GM12878 (cell line): ENCODE measurements at regions not wholly inside any gene's neighbourhood (a gene's known extent, or its start where the extent isn't known, plus 50 kb on each side); places are given as distances from the start of the nearest gene placed in this dataset.

Experiments used
- BHLHE40 ChIP-seq, 2 experiments: fragments of 450-650 bp in 1 of 2; IDR thresholded peaks; 2 replicates each; pipeline ENCODE4 v1.6.1; 2011 to 2017; ENCODE audit warnings: low read depth in 2 of 2, borderline replicate concordance in 1 of 2, improper control_type of control experiment in 1 of 2, low read length in 1 of 2, mild to moderate bottlenecking in 1 of 2
- CBFB ChIP-seq: IDR thresholded peaks from 2 replicates; pipeline ENCODE4 v1.6.1; 2016; ENCODE audit warnings: antibody characterized with exemption, low read depth
- GATAD2B ChIP-seq: fragments of 450-650 bp; conservative IDR thresholded peaks from 2 replicates; pipeline ENCODE4 v1.6.1; 2017; ENCODE audit warnings: low read depth, mild to moderate bottlenecking, moderate library complexity
- IKZF1 ChIP-seq: fragments of 450-650 bp; conservative IDR thresholded peaks from 2 replicates; pipeline ENCODE4 v1.6.1; 2017; ENCODE audit warnings: antibody characterized with exemption, mild to moderate bottlenecking
- MXI1 ChIP-seq: fragments of 150-350 bp; IDR thresholded peaks from 2 replicates; pipeline ENCODE4 v1.6.1; 2011; ENCODE audit warnings: low read depth, mild to moderate bottlenecking, inconsistent platforms, low read length, improper control_type of control experiment
- PAX5 ChIP-seq: IDR thresholded peaks from 2 replicates; pipeline ENCODE4 v1.6.1; 2011; ENCODE audit warnings: low read depth, low read length, borderline replicate concordance
- POU2F2 ChIP-seq: IDR thresholded peaks from 3 replicates; pipeline ENCODE4 v1.6.1; 2011; ENCODE audit warnings: low read depth, mild to moderate bottlenecking, low read length, borderline replicate concordance
- RCOR1 ChIP-seq: conservative IDR thresholded peaks from 2 replicates; pipeline ENCODE4 v1.6.1; 2012; ENCODE audit warnings: low read depth, low read length, improper control_type of control experiment
- SP1 ChIP-seq: IDR thresholded peaks from one replicate; pipeline ENCODE4 v1.6.1; 2011; ENCODE audit warnings: low read depth, low read length
- SPI1 ChIP-seq: IDR thresholded peaks from 2 replicates; pipeline ENCODE4 v1.6.1; 2011; ENCODE audit warnings: low read depth, mild to moderate bottlenecking, low read length, moderate library complexity, borderline replicate concordance; ENCODE audit not compliant: insufficient read depth
- WRNIP1 ChIP-seq: IDR thresholded peaks from 2 replicates; pipeline ENCODE4 v1.6.1; 2011; ENCODE audit warnings: low read depth, low read length, improper control_type of control experiment, borderline replicate concordance
- ZBTB33 ChIP-seq: fragments of 450-650 bp; IDR thresholded peaks from 2 replicates; pipeline ENCODE4 v1.6.1; 2017; ENCODE audit warnings: mild to moderate bottlenecking
- ZBTB40 ChIP-seq: fragments of 450-650 bp; IDR thresholded peaks from 2 replicates; pipeline ENCODE4 v1.6.1; 2016; ENCODE audit warnings: mild to moderate bottlenecking, moderate library complexity, borderline replicate concordance
- ZNF24 ChIP-seq: fragments of 450-650 bp; IDR thresholded peaks from 2 replicates; pipeline ENCODE4 v1.6.1; 2017; ENCODE audit warnings: antibody characterized with exemption, mild to moderate bottlenecking

GRCh38 chr1:81607924-81608323, 192.8 kb upstream of the ADGRL2 start (continued):
- TF ChIP-seq ZBTB40: no peak
- no peak for TF ChIP-seq CBFB
- TF ChIP-seq IKZF1: 0 out of 2 replicates have a peak, but pooled peaks have one; percentile 21
- TF ChIP-seq ZBTB33: no peak
- TF ChIP-seq ZNF24: no peak
- no peak for TF ChIP-seq RCOR1
- 0 out of 2 replicates have a peak, but pooled peaks have one; percentile 27 for TF ChIP-seq GATAD2B
- no peak for TF ChIP-seq WRNIP1
- no peak for TF ChIP-seq POU2F2
- no peak for TF ChIP-seq MXI1
- TF ChIP-seq BHLHE40 (IDR thresholded peaks at IDR 0.05; ENCODE audit: borderline replicate concordance in 1 of 2, low read depth in 2 of 2, low read length in 1 of 2): 0 out of 4 replicates have a peak, but pooled peaks of 1 of the 2 experiments have one; percentile 37
- no peak for TF ChIP-seq SP1
- no peak for TF ChIP-seq SPI1
- TF ChIP-seq PAX5: no peak
- TF ChIP-seq, all 136 proteins: peak for 4
